OCI-LY3 (cell line): ENCODE measurements at regions not wholly inside any gene's neighbourhood (a gene's known extent, or its start where the extent isn't known, plus 50 kb on each side); places are given as distances from the start of the nearest gene placed in this dataset.

Source experiments
- EZH2phosphoT487 ChIP-seq: fragments of 200-600 bp; shearing (Covaris generic); IDR thresholded peaks from 2 replicates; pipeline ENCODE4 v1.6.1; 2018; ENCODE audit warnings: antibody characterized with exemption, mixed run types, low read depth
- TF ChIP-seq, protein P1 (sequence below): fragments of 200-600, 300-600 bp; sonication (generic); IDR thresholded peaks from 2 replicates; pipeline ENCODE4 v1.5.1; 2014; ENCODE audit warnings: antibody characterized with exemption, low read length, low read depth

DNA sequence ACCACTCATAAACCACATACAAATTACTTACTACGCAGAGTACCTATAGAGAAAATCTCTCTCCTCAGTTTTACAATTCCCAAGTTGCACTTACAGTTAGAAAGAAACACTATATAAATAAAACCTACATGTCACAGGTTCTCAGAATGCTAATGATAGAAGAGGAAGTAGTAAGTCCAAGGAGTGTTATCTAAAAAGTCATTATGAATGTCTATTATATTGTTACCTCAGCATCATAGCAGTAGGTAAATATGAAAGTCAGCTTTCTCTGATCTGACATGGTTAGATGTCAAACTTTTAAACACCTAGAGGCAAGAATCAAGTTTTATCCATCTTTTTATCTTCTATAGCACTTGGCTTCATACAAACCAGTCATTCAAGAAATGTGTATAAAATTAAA, 163.2 kb upstream of the FAM241A start:
- TF ChIP-seq, protein P1, sequence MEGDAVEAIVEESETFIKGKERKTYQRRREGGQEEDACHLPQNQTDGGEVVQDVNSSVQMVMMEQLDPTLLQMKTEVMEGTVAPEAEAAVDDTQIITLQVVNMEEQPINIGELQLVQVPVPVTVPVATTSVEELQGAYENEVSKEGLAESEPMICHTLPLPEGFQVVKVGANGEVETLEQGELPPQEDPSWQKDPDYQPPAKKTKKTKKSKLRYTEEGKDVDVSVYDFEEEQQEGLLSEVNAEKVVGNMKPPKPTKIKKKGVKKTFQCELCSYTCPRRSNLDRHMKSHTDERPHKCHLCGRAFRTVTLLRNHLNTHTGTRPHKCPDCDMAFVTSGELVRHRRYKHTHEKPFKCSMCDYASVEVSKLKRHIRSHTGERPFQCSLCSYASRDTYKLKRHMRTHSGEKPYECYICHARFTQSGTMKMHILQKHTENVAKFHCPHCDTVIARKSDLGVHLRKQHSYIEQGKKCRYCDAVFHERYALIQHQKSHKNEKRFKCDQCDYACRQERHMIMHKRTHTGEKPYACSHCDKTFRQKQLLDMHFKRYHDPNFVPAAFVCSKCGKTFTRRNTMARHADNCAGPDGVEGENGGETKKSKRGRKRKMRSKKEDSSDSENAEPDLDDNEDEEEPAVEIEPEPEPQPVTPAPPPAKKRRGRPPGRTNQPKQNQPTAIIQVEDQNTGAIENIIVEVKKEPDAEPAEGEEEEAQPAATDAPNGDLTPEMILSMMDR = no peak
- TF ChIP-seq EZH2phosphoT487 = no peak
